ENCODE measurements at regions not wholly inside any gene's neighbourhood (a gene's known extent, or its start where the extent isn't known, plus 50 kb on each side); places are given as distances from the start of the nearest gene placed in this dataset.

- Histone ChIP-seq H2AFZ (ENCODE audit: low read depth, low read length) (no peak overlapping the region), H3K4me3 (no peak overlapping the region), H4K20me1 (replicated peaks; ENCODE audit: control insufficient read depth, insufficient read depth, low read length) (no peaks in the 10 kb centered on the region), H3K27ac (ENCODE audit: extremely low read depth, low read depth, low read length) (no peak overlapping the region), H3K27me3 (ENCODE audit: control insufficient read depth in 2 of 2, insufficient read depth in 2 of 2, low read length in 2 of 2) (no peaks in the 10 kb centered on the region), H3K79me2 (ENCODE audit: control insufficient read depth, insufficient read depth, low read length) (no peaks in the 10 kb centered on the region), H3K4me1 (replicated peaks in 1 of 2; ENCODE audit: control insufficient read depth in 2 of 2, insufficient read depth in 2 of 2, low read length in 2 of 2) (no peaks in the 10 kb centered on the region), H3K9me3 (replicated peaks; ENCODE audit: control insufficient read depth, insufficient read depth, low read depth, low read length) (no peaks in the 10 kb centered on the region; the same call in 1 of the 2 replicates), H3K4me2 (ENCODE audit: insufficient read depth, low read length) (no peak overlapping the region), H3K9ac (ENCODE audit: insufficient read depth in 1 of 2, low read depth in 2 of 2, low read length in 2 of 2) (no peak overlapping the region), H3K9me1 (ENCODE audit: control insufficient read depth, insufficient read depth, low read length) (no peaks in the 10 kb centered on the region), H3K36me3 (ENCODE audit: control insufficient read depth, insufficient read depth, low read length) (no peaks in the 10 kb centered on the region)
- FAIRE-seq (no peak), DNase-seq (ENCODE audit: extremely low read depth in 1 of 4, low spot score in 3 of 4) (no peak), ATAC-seq (no peak)
- POLR2A ChIA-PET = no interaction called here
- intact Hi-C loops (cut with micrococcal nuclease) = no loop called here
- BruUV-seq (replicated peaks) = no TSS peak
- in situ Hi-C loops (cut with MboI) = no loop called here
- CTCF ChIA-PET (ENCODE audit: low intra/inter-chr PET ratio) = no interaction called here
- 4% methylated on average over 3 of the region's 3 CpGs for WGBS (ENCODE audit: insufficient coverage, low coverage, missing lambda C conversion rate)
- TF ChIP-seq ZNF696 (CRISPR knock-in tag; conservative IDR thresholded peaks at IDR 0.05) (no peak), RBM14 (IDR thresholded peaks at IDR 0.05; ENCODE audit: borderline replicate concordance, insufficient read depth, low read depth, low read length) (no peak), ZFPM2 (CRISPR knock-in tag; IDR thresholded peaks at IDR 0.05) (no peak), ZBTB12 (CRISPR knock-in tag; IDR thresholded peaks at IDR 0.05) (no peak), PATZ1 (CRISPR knock-in tag; IDR thresholded peaks at IDR 0.05; ENCODE audit: borderline replicate concordance) (no peak), STAT5A (IDR thresholded peaks at IDR 0.05; ENCODE audit: borderline replicate concordance, low read length) (no peak), NUFIP1 (IDR thresholded peaks at IDR 0.05; ENCODE audit: partially characterized antibody) (no peak), XRCC4 (IDR thresholded peaks at IDR 0.05; ENCODE audit: extremely low read depth, insufficient read depth, insufficient read length) (no peak), ZNF184 (CRISPR knock-in tag; IDR thresholded peaks at IDR 0.05) (no peak), TSC22D4 (tag; IDR thresholded peaks at IDR 0.05) (no peak), PHB (CRISPR knock-in tag; IDR thresholded peaks at IDR 0.05) (no peak), IFI16 (CRISPR knock-in tag; IDR thresholded peaks at IDR 0.05) (no peak), EGR1 (conservative IDR thresholded peaks at IDR 0.05) (no peak), RNF2 (IDR thresholded peaks at IDR 0.05) (no peak), NELFE (IDR thresholded peaks at IDR 0.05; ENCODE audit: insufficient read depth, insufficient read length) (no peak), E2F1 (CRISPR knock-in tag; IDR thresholded peaks at IDR 0.05) (no peak)
- TF ChIP-seq, protein P1, sequence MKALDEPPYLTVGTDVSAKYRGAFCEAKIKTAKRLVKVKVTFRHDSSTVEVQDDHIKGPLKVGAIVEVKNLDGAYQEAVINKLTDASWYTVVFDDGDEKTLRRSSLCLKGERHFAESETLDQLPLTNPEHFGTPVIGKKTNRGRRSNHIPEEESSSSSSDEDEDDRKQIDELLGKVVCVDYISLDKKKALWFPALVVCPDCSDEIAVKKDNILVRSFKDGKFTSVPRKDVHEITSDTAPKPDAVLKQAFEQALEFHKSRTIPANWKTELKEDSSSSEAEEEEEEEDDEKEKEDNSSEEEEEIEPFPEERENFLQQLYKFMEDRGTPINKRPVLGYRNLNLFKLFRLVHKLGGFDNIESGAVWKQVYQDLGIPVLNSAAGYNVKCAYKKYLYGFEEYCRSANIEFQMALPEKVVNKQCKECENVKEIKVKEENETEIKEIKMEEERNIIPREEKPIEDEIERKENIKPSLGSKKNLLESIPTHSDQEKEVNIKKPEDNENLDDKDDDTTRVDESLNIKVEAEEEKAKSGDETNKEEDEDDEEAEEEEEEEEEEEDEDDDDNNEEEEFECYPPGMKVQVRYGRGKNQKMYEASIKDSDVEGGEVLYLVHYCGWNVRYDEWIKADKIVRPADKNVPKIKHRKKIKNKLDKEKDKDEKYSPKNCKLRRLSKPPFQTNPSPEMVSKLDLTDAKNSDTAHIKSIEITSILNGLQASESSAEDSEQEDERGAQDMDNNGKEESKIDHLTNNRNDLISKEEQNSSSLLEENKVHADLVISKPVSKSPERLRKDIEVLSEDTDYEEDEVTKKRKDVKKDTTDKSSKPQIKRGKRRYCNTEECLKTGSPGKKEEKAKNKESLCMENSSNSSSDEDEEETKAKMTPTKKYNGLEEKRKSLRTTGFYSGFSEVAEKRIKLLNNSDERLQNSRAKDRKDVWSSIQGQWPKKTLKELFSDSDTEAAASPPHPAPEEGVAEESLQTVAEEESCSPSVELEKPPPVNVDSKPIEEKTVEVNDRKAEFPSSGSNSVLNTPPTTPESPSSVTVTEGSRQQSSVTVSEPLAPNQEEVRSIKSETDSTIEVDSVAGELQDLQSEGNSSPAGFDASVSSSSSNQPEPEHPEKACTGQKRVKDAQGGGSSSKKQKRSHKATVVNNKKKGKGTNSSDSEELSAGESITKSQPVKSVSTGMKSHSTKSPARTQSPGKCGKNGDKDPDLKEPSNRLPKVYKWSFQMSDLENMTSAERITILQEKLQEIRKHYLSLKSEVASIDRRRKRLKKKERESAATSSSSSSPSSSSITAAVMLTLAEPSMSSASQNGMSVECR (CRISPR knock-in tag; IDR thresholded peaks at IDR 0.05) = no peak
These were observed 899.9 kb downstream of the TAF11L14 start for GRCh38 chr5:18534119-18534518.
